ENCODE measurements at regions not wholly inside any gene's neighbourhood (a gene's known extent, or its start where the extent isn't known, plus 50 kb on each side); places are given as distances from the start of the nearest gene placed in this dataset.

GRCh38 chr22:25369041-25369440 is 149.6 kb downstream of the CRYBB2 start:
- DNase-seq (ENCODE audit: low read depth) = no peak
- H3K4me3 ChIP-seq (ENCODE audit: low read depth, low read length) = no peak overlapping the region
- TF ChIP-seq MYC (IDR thresholded peaks at IDR 0.05; ENCODE audit: low read depth, low read length) (no peak), POLR2A (IDR thresholded peaks at IDR 0.05; ENCODE audit: extremely low read depth, insufficient read length) (no peak), MAX (IDR thresholded peaks at IDR 0.05; ENCODE audit: low read depth, low read length) (no peak), CTCF (IDR thresholded peaks at IDR 0.05; ENCODE audit: low read depth, low read length) (no peak)

GRCh38 chr22:25370322-25370721 is 150.9 kb downstream of the CRYBB2 start:
- TF ChIP-seq CTCF (IDR thresholded peaks at IDR 0.05; ENCODE audit: low read depth, low read length) = no peak
- TF ChIP-seq POLR2A (IDR thresholded peaks at IDR 0.05; ENCODE audit: extremely low read depth, insufficient read length) = no peak
- TF ChIP-seq MYC (IDR thresholded peaks at IDR 0.05; ENCODE audit: low read depth, low read length) = no peak
- TF ChIP-seq MAX (IDR thresholded peaks at IDR 0.05; ENCODE audit: low read depth, low read length) = no peak
- no peak overlapping the region for H3K4me3 ChIP-seq (ENCODE audit: low read depth, low read length)

GRCh38 chr22:25372000-25372595 is 152.7 kb downstream of the CRYBB2 start:
- TF ChIP-seq CTCF (IDR thresholded peaks at IDR 0.05; ENCODE audit: low read depth, low read length) (no peak), POLR2A (IDR thresholded peaks at IDR 0.05; ENCODE audit: extremely low read depth, insufficient read length) (no peak), MYC (IDR thresholded peaks at IDR 0.05; ENCODE audit: low read depth, low read length) (no peak), MAX (IDR thresholded peaks at IDR 0.05; ENCODE audit: low read depth, low read length) (no peak)
- no peak overlapping the region for H3K4me3 ChIP-seq (ENCODE audit: low read depth, low read length)
- no peak for DNase-seq (ENCODE audit: low read depth)

More at GRCh38 chr22:25370322-25370721, 150.9 kb downstream of the CRYBB2 start:
- no peak for DNase-seq (ENCODE audit: low read depth)

GRCh38 chr22:25373961-25374360 is 154.5 kb downstream of the CRYBB2 start:
- H3K4me3 ChIP-seq (ENCODE audit: low read depth, low read length) = no peak overlapping the region
- TF ChIP-seq MYC (IDR thresholded peaks at IDR 0.05; ENCODE audit: low read depth, low read length) (no peak), MAX (IDR thresholded peaks at IDR 0.05; ENCODE audit: low read depth, low read length) (no peak), CTCF (IDR thresholded peaks at IDR 0.05; ENCODE audit: low read depth, low read length) (no peak), POLR2A (IDR thresholded peaks at IDR 0.05; ENCODE audit: extremely low read depth, insufficient read length) (no peak)
- no peak for DNase-seq (ENCODE audit: low read depth)

GRCh38 chr22:25374869-25375268 is 155.4 kb downstream of the CRYBB2 start:
- TF ChIP-seq CTCF (IDR thresholded peaks at IDR 0.05; ENCODE audit: low read depth, low read length) (no peak), MYC (IDR thresholded peaks at IDR 0.05; ENCODE audit: low read depth, low read length) (no peak), POLR2A (IDR thresholded peaks at IDR 0.05; ENCODE audit: extremely low read depth, insufficient read length) (no peak), MAX (IDR thresholded peaks at IDR 0.05; ENCODE audit: low read depth, low read length) (no peak)
- no peak overlapping the region for H3K4me3 ChIP-seq (ENCODE audit: low read depth, low read length)
- no peak for DNase-seq (ENCODE audit: low read depth)
